C4-2B (cell line): ENCODE measurements at regions not wholly inside any gene's neighbourhood (a gene's known extent, or its start where the extent isn't known, plus 50 kb on each side); places are given as distances from the start of the nearest gene placed in this dataset.

Source experiments
- ZFX ChIP-seq: fragments of 450-650 bp; IDR thresholded peaks from 2 replicates; pipeline ENCODE4 v1.6.1; 2017
- TF ChIP-seq, protein P1 (sequence below): fragments of 450-650 bp; conservative IDR thresholded peaks from 2 replicates; pipeline ENCODE4 v1.5.1; 2017; ENCODE audit warnings: mild to moderate bottlenecking

DNA sequence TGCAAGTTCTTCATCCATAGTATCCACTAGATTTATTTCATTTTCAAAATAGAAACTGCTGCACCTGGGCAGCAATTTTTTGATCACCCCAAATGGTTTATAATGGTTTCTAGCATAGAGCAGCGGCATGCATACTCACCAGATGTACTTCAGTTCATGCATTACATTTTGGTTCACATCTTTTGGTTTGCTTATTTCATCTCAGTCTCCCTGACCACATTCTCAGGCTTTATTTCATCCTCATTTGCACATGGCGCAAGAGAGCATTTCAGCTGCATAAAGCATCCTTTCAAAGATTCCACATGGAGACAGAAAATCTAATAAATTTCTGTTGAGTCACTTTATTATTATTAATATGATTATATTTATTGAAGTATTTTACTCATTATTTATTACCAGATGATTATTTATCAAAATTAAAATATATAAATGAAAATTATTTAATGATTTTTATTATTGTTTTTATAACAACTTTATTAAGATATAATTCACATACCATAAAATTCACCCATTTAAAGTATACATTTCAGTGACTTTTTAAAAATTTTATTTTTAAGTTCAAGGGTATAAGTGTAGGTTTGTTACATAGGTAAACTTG, 284.6 kb downstream of the TXNL1 start:
- TF ChIP-seq, protein P1, sequence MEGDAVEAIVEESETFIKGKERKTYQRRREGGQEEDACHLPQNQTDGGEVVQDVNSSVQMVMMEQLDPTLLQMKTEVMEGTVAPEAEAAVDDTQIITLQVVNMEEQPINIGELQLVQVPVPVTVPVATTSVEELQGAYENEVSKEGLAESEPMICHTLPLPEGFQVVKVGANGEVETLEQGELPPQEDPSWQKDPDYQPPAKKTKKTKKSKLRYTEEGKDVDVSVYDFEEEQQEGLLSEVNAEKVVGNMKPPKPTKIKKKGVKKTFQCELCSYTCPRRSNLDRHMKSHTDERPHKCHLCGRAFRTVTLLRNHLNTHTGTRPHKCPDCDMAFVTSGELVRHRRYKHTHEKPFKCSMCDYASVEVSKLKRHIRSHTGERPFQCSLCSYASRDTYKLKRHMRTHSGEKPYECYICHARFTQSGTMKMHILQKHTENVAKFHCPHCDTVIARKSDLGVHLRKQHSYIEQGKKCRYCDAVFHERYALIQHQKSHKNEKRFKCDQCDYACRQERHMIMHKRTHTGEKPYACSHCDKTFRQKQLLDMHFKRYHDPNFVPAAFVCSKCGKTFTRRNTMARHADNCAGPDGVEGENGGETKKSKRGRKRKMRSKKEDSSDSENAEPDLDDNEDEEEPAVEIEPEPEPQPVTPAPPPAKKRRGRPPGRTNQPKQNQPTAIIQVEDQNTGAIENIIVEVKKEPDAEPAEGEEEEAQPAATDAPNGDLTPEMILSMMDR: no peak
- TF ChIP-seq ZFX: no peak
